Kidney (tissue), 13 donors: ENCODE measurements at regions not wholly inside any gene's neighbourhood (a gene's known extent, or its start where the extent isn't known, plus 50 kb on each side); places are given as distances from the start of the nearest gene placed in this dataset.

Experiments used
- DNase-seq, 5 donors: peaks; one replicate each; pipeline ENCODE4 v3.0.0-alpha.2; 2013 to 2020
- FAIRE-seq: peaks from 2 replicates; lab custom pipeline; 2012; peaks lifted over from hg19 to GRCh38; lab: Jason Lieb, UNC
- H3K27ac ChIP-seq, 2 donors: one replicate each; pipeline ENCODE4 v1.7.0; 2013; ENCODE audit warnings: low read depth in 2 of 2, low read length in 2 of 2, inconsistent platforms in 1 of 2
- H3K27me3 ChIP-seq: one replicate; pipeline ENCODE4 v1.7.1; 2013; ENCODE audit warnings: low read length, inconsistent platforms; ENCODE audit not compliant: control insufficient read depth, insufficient read depth
- H3K36me3 ChIP-seq, 3 donors: one replicate each; pipeline versions ENCODE4 v1.7.0 to v1.7.1; 2013; ENCODE audit warnings: low read length in 3 of 3, control low read depth in 1 of 3, inconsistent platforms in 1 of 3; ENCODE audit not compliant: insufficient read depth in 3 of 3, control insufficient read depth in 2 of 3
- H3K4me1 ChIP-seq, 3 donors: one replicate each; pipeline versions ENCODE4 v1.7.0 to v1.7.1; 2013; ENCODE audit warnings: low read length in 3 of 3, inconsistent platforms in 1 of 3, low read depth in 1 of 3; ENCODE audit not compliant: control insufficient read depth in 2 of 3, insufficient read depth in 2 of 3
- H3K4me3 ChIP-seq, 3 donors: one replicate each; pipeline versions ENCODE4 v1.7.0 to v1.8.1; 2013; ENCODE audit warnings: low read length in 3 of 3, control low read depth in 1 of 3, inconsistent platforms in 1 of 3
- H3K9ac ChIP-seq, 3 donors: one replicate each; pipeline versions ENCODE4 v1.7.0 to v1.7.1; 2013; ENCODE audit warnings: low read length in 3 of 3, control low read depth in 1 of 3, inconsistent platforms in 1 of 3
- H3K9me3 ChIP-seq, 3 donors: one replicate each; pipeline versions ENCODE4 v1.7.0 to v1.7.1; 2013; ENCODE audit warnings: low read length in 3 of 3, control low read depth in 1 of 3, inconsistent platforms in 1 of 3; ENCODE audit not compliant: control insufficient read depth in 2 of 3, insufficient read depth in 1 of 3
- CTCF ChIP-seq: IDR thresholded peaks from 3 replicates; pipeline ENCODE4 v1.5.1; 2012; ENCODE audit warnings: mild to moderate bottlenecking, moderate library complexity, borderline replicate concordance; ENCODE audit not compliant: insufficient read depth; ENCODE audit errors: extremely low read depth
- intact Hi-C: fragments of 100-400 bp; cut with DNase I; formaldehyde crosslinking; loops from one replicate; pipeline ENCODE4 v1.11.1; 2022
- donor health status: control.
- donor health status: control.
- donor health status: control.
- donor health status: control.
- donor health status: control.
- donor health status: DM: yes; HTN: yes; CAD: no.
- donor health status: Normal renal cell carcinoma (clear cell type).

GRCh38 chr12:67750513-67751183 is 102.1 kb downstream of the DYRK2 start:
- Histone ChIP-seq H3K9me3 (no peaks in the 10 kb centered on the region), H3K9ac (no peak overlapping the region), H3K27ac (no peak overlapping the region), H3K4me1 (no peaks in the 10 kb centered on the region), H3K36me3 (no peaks in the 10 kb centered on the region), H3K4me3 (no peak overlapping the region), H3K27me3 (no peaks in the 10 kb centered on the region)
- DNase-seq: no peak
- no peak for FAIRE-seq
- intact Hi-C loops: no loop called here
- TF ChIP-seq CTCF: no peak

GRCh38 chr12:67751381-67751928 is 102.9 kb downstream of the DYRK2 start:
- Histone ChIP-seq H3K4me3 (no peak overlapping the region), H3K4me1 (no peaks in the 10 kb centered on the region), H3K27me3 (no peaks in the 10 kb centered on the region), H3K9me3 (no peaks in the 10 kb centered on the region), H3K36me3 (no peaks in the 10 kb centered on the region), H3K27ac (no peak overlapping the region), H3K9ac (no peak overlapping the region)
- intact Hi-C loops: no loop called here
- DNase-seq (peak in 1 of 5 donors; percentile 25), FAIRE-seq (no peak)
- TF ChIP-seq CTCF: no peak

- no peaks in the 10 kb centered on the region for H3K27me3 ChIP-seq
- intact Hi-C loops: no loop called here
- DNase-seq: no peak
- H3K4me1 ChIP-seq: no peaks in the 10 kb centered on the region
- no peak overlapping the region for H3K27ac ChIP-seq
- TF ChIP-seq CTCF: no peak
- no peak for FAIRE-seq
- H3K36me3 ChIP-seq: no peaks in the 10 kb centered on the region
- no peak overlapping the region for H3K9ac ChIP-seq
- no peaks in the 10 kb centered on the region for H3K9me3 ChIP-seq
- no peak overlapping the region for H3K4me3 ChIP-seq
These were observed 103.7 kb downstream of the DYRK2 start for GRCh38 chr12:67752226-67752732.
